K562 (cell line): ENCODE measurements at regions not wholly inside any gene's neighbourhood (a gene's known extent, or its start where the extent isn't known, plus 50 kb on each side); places are given as distances from the start of the nearest gene placed in this dataset.

Experiments used
- ATAC-seq: fragments of 200-7000 bp; cut with Tn5 transposase; 3 replicates; pipeline ENCODE4 v1.9.1; 2020; ENCODE audit warnings: moderate library complexity
- BruUV-seq: library from RNA; stranded (reverse); fragments of 400-500 nt; replicated peaks from 2 replicates; lab custom pipeline; 2021; lab: Mats Ljungman, UMichigan
- CTCF ChIA-PET: fragments of 300-600 bp; formaldehyde crosslinking; extraction: SDS; loops from one replicate; lab custom pipeline; 2021; ENCODE audit warnings: low intra/inter-chr PET ratio; lab: Yijun Ruan, JAX
- POLR2A ChIA-PET: fragments of 300-600, 350-650 bp; sonication (Branson Sonifier 250); formaldehyde crosslinking; extraction: SDS; loops from one replicate; lab custom pipeline; 2021; ENCODE audit warnings: antibody characterized with exemption, inconsistent platforms; lab: Yijun Ruan, JAX
- DNase-seq, 4 experiments: peaks; one replicate each; pipeline versions ENCODE4 v3.0.0 to v3.0.0-alpha.2; 2011 to 2018; ENCODE audit warnings: low spot score in 3 of 4, mixed read lengths in 3 of 4; ENCODE audit errors: extremely low read depth in 1 of 4
- FAIRE-seq: peaks from 2 replicates; lab custom pipeline; 2011; peaks lifted over from hg19 to GRCh38; lab: Jason Lieb, UNC
- H2AFZ ChIP-seq: 2 replicates; pipeline ENCODE4 v1.6.0; 2011; ENCODE audit warnings: low read depth, low read length, control low read depth, inconsistent platforms
- H3K27ac ChIP-seq: fragments of 200-600 bp; 3 replicates; pipeline ENCODE4 v1.8.0; 2011; ENCODE audit warnings: low read depth, mild to moderate bottlenecking, control low read depth, inconsistent platforms, low read length, moderate library complexity, mixed read lengths; ENCODE audit errors: extremely low read depth
- H3K27me3 ChIP-seq, 2 experiments: fragments of 300-600 bp in 1 of 2; 2 replicates in 1 of 2; 3 replicates in 1 of 2; pipeline versions ENCODE4 v1.6.0 to v1.8.0; 2011; ENCODE audit warnings: inconsistent platforms in 2 of 2, low read length in 2 of 2, mild to moderate bottlenecking in 1 of 2, mixed read lengths in 1 of 2, moderate library complexity in 1 of 2; ENCODE audit not compliant: control insufficient read depth in 2 of 2, insufficient read depth in 2 of 2
- H3K36me3 ChIP-seq: fragments of 300-600 bp; 3 replicates; pipeline ENCODE4 v1.8.0; 2011; ENCODE audit warnings: mild to moderate bottlenecking, low read length, inconsistent platforms; ENCODE audit not compliant: control insufficient read depth, insufficient read depth
- H3K4me1 ChIP-seq, 2 experiments: fragments of 200-600 bp in 1 of 2; replicated peaks in 1 of 2; 2 replicates in 1 of 2; 3 replicates in 1 of 2; pipeline versions ENCODE4 v1.5.1 to v1.8.0; 2011; ENCODE audit warnings: inconsistent platforms in 2 of 2, low read length in 2 of 2, mild to moderate bottlenecking in 1 of 2, mixed read lengths in 1 of 2, moderate library complexity in 1 of 2; ENCODE audit not compliant: control insufficient read depth in 2 of 2, insufficient read depth in 2 of 2
- H3K4me2 ChIP-seq: 2 replicates; pipeline ENCODE4 v1.6.1; 2011; ENCODE audit warnings: low read length, control low read depth, inconsistent platforms, mixed read lengths; ENCODE audit not compliant: insufficient read depth
- H3K4me3 ChIP-seq: fragments of 200-600 bp; sonication (generic), shearing (Covaris generic); 2 replicates; pipeline ENCODE4 v1.5.1; 2016; ENCODE audit warnings: control low read depth, inconsistent platforms
- H3K79me2 ChIP-seq: fragments of 200-600 bp; 3 replicates; pipeline ENCODE4 v1.8.0; 2011; ENCODE audit warnings: low read length, inconsistent platforms; ENCODE audit not compliant: control insufficient read depth, insufficient read depth
- H3K9ac ChIP-seq, 2 experiments: 2 replicates each; pipeline versions ENCODE4 v1.6.0 to v1.6.1; 2011; ENCODE audit warnings: low read depth in 2 of 2, low read length in 2 of 2, control low read depth in 1 of 2, inconsistent platforms in 1 of 2, mild to moderate bottlenecking in 1 of 2, mixed read lengths in 1 of 2; ENCODE audit not compliant: insufficient read depth in 1 of 2
- H3K9me1 ChIP-seq: one replicate; pipeline ENCODE4 v1.6.0; 2011; ENCODE audit warnings: inconsistent platforms, mild to moderate bottlenecking, low read length, moderate library complexity; ENCODE audit not compliant: control insufficient read depth, insufficient read depth
- H3K9me3 ChIP-seq: replicated peaks from 2 replicates; pipeline ENCODE4 v1.5.1; 2011; ENCODE audit warnings: low read depth, low read length, inconsistent platforms; ENCODE audit not compliant: control insufficient read depth, insufficient read depth
- H4K20me1 ChIP-seq: replicated peaks from 2 replicates; pipeline ENCODE4 v1.6.1; 2011; ENCODE audit warnings: low read length, inconsistent platforms, mixed read lengths; ENCODE audit not compliant: control insufficient read depth, insufficient read depth
- BRCA1 ChIP-seq, 2 experiments: fragments of 450-650 bp in 1 of 2; sonication (generic) in 1 of 2; formaldehyde crosslinking in 1 of 2; IDR thresholded peaks; 2 replicates each; pipeline versions ENCODE4 v1.5.0 to v1.6.1; 2017 to 2020; ENCODE audit warnings: mild to moderate bottlenecking in 1 of 2, missing genetic modification reagents in 1 of 2
- IRF2 ChIP-seq: sonication (generic); formaldehyde crosslinking; IDR thresholded peaks from 2 replicates; pipeline ENCODE4 v1.8.1; 2022; ENCODE audit warnings: mild to moderate bottlenecking, missing genetic modification reagents
- NBN ChIP-seq: fragments of 450-650 bp; IDR thresholded peaks from 2 replicates; pipeline ENCODE4 v1.6.1; 2016; ENCODE audit warnings: low read depth, mild to moderate bottlenecking
- NFIX ChIP-seq: fragments of 250-450 bp; sonication (Bioruptor Pico); IDR thresholded peaks from 2 replicates; pipeline ENCODE4 v1.4.0; 2020; ENCODE audit warnings: low read depth, mild to moderate bottlenecking, moderate library complexity
- TRIM28 ChIP-seq: fragments of 450-650 bp; IDR thresholded peaks from 2 replicates; pipeline ENCODE4 v1.6.1; 2017
- ZNF561 ChIP-seq: fragments of 450-650 bp; formaldehyde crosslinking; conservative IDR thresholded peaks from 2 replicates; pipeline ENCODE4 v1.4.0; 2020; ENCODE audit warnings: mild to moderate bottlenecking, moderate library complexity
- WGBS: fragments of 100-300 bp; shearing (Covaris generic); methylation state at CpG from one replicate; pipeline ENCODE4 v1.1.6; 2016; ENCODE audit warnings: low coverage, mixed read lengths; ENCODE audit not compliant: insufficient coverage; ENCODE audit errors: missing lambda C conversion rate; 5-methylcytosine and 5-hydroxymethylcytosine counted together
- in situ Hi-C: fragments of 300-500 bp; cut with MboI; formaldehyde crosslinking; loops from 4 replicates; pipeline ENCODE4 v1.15.0; 2018; ENCODE audit warnings: inconsistent platforms, mixed read lengths
- intact Hi-C: fragments of 100-400 bp; cut with micrococcal nuclease; formaldehyde crosslinking; loops from 2 replicates; pipeline ENCODE4 v1.14.2; 2022
- TF ChIP-seq, protein P1 (sequence below): sonication (generic); formaldehyde crosslinking; IDR thresholded peaks from 2 replicates; pipeline ENCODE4 v1.8.0; 2022; ENCODE audit warnings: mild to moderate bottlenecking, low read depth, missing genetic modification reagents
- TF ChIP-seq, protein P2 (sequence below): fragments of 250-450 bp; sonication (Bioruptor Pico); IDR thresholded peaks from 2 replicates; pipeline ENCODE4 v1.6.1; 2021; ENCODE audit warnings: mild to moderate bottlenecking

DNA sequence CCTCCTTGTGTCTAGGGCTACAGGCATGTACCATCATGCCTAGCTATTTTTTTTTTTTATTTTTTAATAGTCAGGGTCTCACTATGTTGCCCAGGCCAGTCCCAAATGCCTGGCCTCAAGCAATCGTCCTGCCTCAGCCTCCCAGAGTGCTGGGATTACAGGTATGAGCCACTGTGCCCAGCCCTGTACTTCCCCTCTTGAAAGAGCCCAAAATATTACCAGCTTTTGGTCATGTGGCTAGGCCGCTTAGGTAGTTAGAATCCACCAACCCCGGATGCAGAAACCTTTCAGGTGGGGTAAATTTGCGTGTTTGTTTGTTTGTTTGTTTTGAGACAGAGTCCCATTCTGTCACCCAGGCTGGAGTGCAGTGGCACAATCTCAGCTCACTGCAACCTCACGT, 132.8 kb upstream of the C2CD4B start:
- TF ChIP-seq BRCA1 (IDR thresholded peaks at IDR 0.05): no peak
- TF ChIP-seq BRCA1 (CRISPR knock-in tag; IDR thresholded peaks at IDR 0.05): no peak
- TF ChIP-seq TRIM28: no peak
- TF ChIP-seq, protein P1, sequence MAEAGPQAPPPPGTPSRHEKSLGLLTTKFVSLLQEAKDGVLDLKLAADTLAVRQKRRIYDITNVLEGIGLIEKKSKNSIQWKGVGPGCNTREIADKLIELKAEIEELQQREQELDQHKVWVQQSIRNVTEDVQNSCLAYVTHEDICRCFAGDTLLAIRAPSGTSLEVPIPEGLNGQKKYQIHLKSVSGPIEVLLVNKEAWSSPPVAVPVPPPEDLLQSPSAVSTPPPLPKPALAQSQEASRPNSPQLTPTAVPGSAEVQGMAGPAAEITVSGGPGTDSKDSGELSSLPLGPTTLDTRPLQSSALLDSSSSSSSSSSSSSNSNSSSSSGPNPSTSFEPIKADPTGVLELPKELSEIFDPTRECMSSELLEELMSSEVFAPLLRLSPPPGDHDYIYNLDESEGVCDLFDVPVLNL (CRISPR knock-in tag): no peak
- TF ChIP-seq, protein P2, sequence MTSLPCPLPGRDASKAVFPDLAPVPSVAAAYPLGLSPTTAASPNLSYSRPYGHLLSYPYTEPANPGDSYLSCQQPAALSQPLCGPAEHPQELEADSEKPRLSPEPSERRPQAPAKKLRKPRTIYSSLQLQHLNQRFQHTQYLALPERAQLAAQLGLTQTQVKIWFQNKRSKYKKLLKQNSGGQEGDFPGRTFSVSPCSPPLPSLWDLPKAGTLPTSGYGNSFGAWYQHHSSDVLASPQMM (CRISPR knock-in tag): no peak
- no peak for TF ChIP-seq ZNF561 (CRISPR knock-in tag)
- no peak for TF ChIP-seq NFIX (CRISPR knock-in tag)
- no peak for TF ChIP-seq IRF2 (CRISPR knock-in tag)
- TF ChIP-seq NBN: no peak
- FAIRE-seq: no peak
- no peaks in the 10 kb centered on the region for H3K36me3 ChIP-seq
- in situ Hi-C loops: no loop called here
- no peak overlapping the region for H3K27ac ChIP-seq
- DNase-seq: no peak
- 0% methylated on average over 5 of the region's 5 CpGs for WGBS
- no peak overlapping the region for H3K4me3 ChIP-seq
- H3K4me1 ChIP-seq: no peaks in the 10 kb centered on the region
- no peak overlapping the region for H3K9ac ChIP-seq
- H3K79me2 ChIP-seq: no peaks in the 10 kb centered on the region
- no peaks in the 10 kb centered on the region for H3K9me1 ChIP-seq
- no peak overlapping the region for H3K4me2 ChIP-seq
- no TSS peak for BruUV-seq
- ATAC-seq: no peak
- POLR2A ChIA-PET: no interaction called here
- H3K9me3 ChIP-seq: no peaks in the 10 kb centered on the region
- H3K27me3 ChIP-seq: peaks cover 4 to 5% of the 10 kb centered on the region in 2 experiments
- no peaks in the 10 kb centered on the region for H4K20me1 ChIP-seq
- H2AFZ ChIP-seq: no peak overlapping the region
- intact Hi-C loops: no loop called here
- CTCF ChIA-PET: no interaction called here
